ENCODE measurements at regions not wholly inside any gene's neighbourhood (a gene's known extent, or its start where the extent isn't known, plus 50 kb on each side); places are given as distances from the start of the nearest gene placed in this dataset.

DNA sequence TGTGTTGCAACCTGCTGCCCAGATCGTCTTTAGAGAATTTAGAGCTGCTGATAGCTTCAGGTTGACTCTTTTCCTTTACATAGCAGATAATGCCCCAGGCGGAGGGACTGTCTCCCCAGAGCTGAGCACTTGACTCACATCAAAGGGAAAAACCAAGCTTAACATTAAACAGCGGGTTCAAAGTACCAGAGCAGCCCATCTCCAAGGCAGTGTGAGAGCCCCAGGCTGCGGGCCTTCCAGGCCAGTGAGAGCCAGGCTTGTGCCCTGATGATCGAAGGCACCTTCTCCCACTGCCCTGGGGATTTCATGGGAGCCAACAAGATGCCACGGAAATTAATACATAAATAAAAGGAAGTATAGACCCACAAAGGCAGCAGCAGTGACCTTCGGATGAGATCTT lies 275.6 kb downstream of the XXYLT1 start:
- DNase-seq (ENCODE audit: low spot score), result no peak

DNA sequence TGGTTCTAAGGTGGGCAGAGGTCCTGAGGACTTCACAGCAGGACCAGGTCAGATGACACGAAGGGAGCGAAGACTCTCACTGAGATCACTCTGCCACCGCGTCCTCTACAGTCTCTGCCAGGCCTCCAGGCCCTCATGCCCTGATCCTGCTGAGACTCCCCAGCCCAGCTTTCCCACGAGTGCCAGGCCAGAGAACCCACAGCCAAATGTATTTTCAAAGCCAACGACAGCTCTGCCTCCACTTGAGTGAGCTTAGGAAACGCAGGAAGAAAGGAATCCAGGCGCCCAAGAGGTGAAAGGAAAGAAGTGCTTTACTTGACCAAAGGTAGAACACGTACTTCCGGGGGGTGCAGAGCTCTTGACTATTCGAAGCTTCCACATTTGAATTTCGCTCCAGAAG lies 275.0 kb downstream of the XXYLT1 start:
- no peak for DNase-seq (ENCODE audit: low spot score)

DNA sequence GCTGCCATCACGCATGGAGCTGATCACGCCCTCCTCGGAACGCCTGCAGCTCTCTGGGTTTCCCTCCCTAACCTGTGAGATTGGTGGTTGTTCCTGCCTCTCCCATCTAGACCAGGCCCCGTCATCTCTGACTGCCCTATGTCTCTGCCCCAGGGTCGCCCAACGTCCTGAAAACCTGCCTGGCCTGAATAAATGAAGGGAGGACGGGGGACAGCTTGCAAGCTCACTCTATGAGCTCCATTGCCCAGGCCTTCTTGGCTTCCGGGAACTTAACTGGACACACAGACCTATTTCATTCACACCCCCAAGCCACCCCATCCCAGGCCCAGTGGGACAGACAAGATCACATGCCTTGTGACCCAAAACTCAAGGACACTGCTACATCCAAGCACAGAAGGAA lies 274.2 kb downstream of the XXYLT1 start:
- no peak for DNase-seq (ENCODE audit: low spot score)

DNA sequence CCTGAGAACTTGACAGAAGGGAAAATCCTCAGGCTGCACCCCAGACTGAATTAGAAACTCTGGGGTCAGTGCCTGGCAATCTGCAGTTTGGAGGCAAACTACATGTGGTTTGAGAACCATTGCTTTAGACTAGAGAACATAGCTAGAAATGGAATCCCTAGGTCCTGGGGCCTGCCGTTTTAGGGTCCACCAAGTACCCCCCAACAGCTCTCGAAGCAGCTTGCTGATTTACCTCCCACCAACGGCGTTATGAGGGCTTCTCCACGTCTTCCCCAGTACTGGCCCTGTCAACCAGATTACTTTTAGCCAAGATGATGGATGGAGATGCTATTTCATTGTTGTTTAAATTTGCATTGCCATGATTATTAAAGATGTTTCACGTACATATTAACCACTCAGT lies 272.5 kb downstream of the XXYLT1 start:
- no peak for DNase-seq (ENCODE audit: low spot score)

DNA sequence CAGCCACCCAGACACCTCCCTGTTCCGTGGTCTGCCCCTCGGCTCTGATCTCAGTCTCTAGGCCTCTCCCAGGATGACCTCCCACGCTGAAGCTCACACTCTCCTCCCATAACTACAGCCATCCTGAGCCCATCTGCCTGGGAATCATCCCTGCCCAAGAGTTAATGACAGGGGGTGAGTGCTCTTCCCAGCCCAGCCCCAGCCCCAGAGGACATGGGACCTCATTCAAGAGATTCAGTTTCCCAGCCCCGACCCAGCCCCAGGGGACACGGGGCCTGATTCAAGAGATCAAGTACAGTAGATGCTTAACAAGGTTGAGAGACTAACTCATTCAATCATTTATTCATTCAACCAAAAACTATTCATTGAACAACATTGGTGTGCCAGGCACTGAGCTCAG lies 272.0 kb downstream of the XXYLT1 start:
- DNase-seq (ENCODE audit: low spot score), result no peak

DNA sequence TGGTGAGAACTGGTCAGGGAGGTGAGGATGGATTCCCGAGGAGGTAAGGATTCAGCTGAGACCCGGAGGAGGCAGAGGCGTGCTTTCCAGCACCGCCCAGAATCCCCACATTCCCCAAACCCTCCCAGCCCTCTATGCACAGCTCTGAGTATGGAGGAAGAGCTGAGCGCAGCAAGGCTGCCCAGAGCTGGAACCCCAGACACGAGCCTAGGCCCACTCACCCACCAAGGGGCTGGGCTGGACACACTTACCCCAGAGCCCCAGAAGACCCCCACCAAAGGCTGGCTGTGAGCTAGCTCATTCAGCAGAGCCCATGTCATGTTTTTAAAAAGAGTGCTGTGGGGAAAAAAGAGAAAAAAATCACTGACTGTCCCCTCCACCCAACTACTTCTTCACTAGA lies 271.5 kb downstream of the XXYLT1 start:
- DNase-seq (ENCODE audit: low spot score), result no peak

DNA sequence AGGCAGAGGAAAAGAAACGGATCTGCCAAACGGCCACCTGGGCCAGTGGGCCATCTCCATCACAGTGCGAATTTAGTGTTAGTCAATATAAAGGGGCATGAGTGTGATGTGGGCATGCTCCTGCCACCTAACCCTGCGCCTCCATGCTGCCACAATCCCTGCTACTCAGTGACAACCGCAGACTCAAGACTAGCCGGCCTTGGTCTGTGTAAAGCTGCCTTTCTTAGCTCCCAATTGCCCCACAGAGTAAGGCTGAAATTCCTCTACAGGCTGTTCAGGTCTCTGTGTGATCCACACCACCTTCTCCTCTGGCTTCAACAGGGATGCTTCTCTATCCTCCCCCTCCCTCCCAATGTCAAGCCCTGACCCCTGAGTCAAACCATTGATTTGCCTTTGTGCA lies 269.7 kb downstream of the XXYLT1 start:
- no peak for DNase-seq (ENCODE audit: low spot score)

DNA sequence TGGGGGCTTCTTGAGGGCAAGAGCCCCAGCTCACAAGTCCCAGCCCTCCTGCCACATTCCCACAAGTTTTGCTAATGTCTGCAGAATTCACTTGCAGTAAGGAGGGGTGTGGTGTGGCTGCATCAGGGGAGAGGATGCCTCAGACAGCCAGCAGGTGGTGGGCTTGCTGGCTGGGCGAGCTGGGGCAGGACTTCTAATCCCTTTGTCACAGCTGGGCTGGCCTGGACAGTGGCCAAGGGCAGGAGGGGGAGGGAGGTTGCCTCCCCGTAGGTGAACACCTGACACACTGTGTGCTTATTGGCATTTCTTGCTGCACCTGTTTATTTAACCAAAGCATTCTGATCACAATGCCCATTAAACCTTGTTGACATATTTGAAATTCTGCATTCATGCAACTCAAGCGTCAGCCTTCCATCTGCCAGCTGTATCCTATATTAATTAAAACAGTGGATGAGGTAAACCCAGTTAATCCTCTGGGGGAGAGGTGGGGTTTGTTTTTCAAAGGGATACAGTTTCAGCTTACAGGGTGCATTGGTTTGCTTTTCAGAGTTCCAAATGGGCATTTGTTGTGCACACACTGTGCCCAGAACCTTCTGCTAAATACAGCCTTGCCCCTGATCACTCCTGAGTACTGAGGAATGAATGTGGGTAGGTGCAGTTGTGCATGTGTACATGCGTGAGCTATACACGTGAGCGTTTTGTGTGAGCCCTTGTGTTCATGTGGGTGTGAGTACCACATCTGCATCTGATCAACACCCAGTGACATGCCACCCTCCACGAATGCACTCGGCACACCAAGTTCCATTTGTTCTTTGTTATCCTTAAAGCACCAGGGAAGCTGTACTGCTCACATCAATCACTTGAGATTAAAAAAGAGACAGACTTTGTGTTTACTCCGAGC lies 268.7 kb downstream of the XXYLT1 start:
- DNase-seq (ENCODE audit: low spot score), result peak; percentile 75

DNA sequence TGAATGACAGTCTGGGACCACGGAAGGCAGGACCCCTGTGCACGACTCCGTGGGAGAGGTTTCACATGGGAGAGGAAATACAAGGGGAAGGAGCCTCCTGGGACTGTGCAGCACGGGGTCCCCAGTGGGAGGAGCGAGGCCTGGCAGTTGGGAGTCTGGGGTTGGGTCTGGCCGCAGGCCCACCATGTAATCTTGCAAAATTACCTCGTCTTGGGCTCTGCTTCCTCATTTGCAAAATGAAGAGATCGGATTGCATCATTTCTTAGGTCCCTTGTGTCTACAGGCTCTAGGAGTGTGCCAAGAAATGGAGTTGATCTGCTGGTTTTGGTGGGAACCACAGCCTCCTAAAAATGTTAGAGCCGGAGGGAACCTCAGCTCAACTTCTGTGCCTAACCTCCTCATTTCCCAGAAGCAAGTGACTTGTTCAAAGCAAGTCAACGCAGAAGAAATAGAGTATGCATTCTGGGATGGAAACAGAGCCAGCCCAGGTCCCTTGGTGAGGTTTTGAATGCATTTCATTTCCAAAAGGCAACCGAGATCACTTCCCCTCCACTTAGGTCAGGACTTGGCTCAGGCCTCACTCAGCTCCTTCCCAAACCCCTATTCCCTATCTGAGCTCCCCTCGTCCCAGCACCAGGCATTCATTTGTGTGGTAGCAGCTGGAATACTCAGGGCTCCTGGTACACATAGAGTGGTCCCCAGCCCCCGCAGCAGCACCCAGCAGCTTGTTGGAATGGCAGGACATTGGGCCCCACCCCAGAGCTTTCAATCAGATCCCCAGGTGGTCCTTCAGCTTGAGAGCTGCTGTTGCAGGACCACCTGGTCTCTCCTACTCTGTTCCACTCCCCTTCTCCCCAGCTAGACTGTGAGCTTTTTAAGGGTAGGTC lies 267.7 kb downstream of the XXYLT1 start:
- DNase-seq (ENCODE audit: low spot score), result no peak

DNA sequence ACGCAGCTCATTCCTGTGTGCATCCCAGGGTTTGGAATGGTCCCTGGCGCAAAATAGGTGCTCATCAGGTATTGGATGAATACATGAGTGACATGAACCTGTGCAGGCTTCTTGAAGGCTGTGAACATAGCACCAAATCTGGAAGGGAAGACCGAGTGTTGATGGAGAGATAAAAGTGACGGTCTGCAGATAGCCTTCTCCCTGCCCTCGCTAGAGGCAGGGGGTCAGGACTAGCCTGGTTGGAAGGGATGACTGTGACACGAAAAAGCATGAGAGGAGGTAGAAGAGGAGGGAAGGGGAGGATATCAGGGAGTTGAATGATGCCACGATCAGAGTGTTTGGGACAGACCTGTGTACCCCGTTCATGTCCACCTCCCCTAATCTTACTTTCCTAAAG lies 267.1 kb downstream of the XXYLT1 start:
- DNase-seq (ENCODE audit: low spot score), result no peak

DNA sequence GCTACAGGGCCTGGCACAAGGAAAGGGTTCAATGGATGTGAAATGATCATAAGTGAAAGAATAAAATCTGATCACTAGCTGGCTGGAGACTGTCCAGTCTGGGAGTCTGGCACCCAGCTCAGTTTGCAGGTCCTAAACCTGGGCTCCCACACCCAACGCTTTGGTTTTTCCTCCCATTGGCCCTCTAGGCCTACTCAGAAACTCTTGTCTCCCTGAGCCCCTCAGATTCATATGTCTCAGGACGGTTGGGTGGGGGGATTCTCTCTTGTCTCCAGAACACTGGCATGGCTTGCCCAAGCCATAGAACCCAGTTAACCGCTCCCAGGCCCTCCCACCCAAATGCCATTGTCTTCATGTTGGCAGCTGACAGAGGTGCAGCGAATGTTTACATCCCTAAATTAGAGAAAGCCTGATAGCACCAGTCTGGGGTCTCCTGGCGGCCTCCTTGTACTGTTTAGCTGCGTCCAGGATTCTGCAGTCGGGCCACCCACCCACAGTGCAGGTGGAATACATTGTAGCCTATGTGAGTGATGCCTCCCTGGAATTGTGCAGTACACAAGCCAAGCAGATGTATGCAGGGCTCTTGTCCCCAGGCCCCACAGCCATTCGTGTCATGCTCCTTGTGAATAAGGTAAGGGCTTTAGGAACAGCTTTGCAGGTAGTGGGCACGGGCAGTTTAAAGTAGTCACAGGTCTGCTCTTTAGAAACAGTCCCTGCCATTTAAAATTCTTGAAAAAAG lies 266.3 kb downstream of the XXYLT1 start:
- no peak for DNase-seq (ENCODE audit: low spot score)

DNA sequence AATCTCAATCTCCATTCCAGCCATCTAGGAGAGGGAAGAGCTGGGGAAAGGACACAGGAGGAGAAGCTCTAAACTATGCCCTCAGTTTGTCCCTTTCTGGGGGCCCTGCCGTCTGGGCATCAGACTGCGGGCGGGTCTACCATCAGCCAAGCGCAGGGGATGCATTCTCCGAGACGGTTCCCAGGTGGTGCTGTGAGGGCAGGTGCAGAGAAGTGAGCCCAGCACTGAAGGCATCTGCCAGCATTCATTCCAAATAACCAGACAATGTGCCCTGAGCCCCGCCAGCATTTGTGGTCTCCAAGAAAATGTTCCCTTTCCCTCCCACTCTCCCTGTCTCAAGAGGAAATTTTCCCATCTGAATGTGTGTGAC lies 265.7 kb downstream of the XXYLT1 start:
- no peak for DNase-seq (ENCODE audit: low spot score)

DNA sequence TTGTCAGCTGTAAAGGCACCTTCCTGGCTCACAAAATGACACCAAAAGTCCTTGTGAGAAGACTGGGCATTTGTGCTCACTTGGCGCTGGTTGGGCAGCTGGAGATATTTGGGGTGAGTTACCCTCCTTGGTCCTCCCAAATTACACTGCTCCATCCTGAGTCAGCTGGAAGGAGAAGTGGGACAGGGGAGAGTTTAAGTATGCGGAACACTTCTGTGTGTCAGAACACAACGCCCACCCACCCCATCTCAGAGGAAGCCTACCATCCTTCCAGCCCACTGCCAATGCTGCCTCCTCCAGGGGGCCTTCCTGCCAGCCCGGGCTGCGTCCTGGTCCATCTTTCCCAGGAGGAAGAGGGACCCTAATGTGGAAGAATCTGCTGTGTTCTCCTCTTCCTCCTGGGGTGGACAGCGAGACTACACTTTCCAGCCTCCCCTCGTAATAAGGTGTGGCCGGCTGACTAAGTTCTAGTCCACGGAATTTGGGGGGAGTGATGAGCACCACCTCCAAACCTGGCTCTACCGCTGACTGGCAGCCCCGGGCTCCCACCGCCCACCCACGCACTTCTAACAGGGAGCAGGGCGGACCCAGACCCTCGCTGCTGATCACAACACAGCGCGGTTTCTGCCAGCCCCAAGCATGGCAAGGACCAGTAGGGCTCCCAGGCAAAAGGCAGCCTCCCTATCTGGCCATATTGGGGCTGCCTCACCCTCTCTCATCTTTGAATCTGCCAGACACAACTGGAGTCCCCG lies 265.0 kb downstream of the XXYLT1 start:
- DNase-seq (ENCODE audit: low spot score), result no peak

DNA sequence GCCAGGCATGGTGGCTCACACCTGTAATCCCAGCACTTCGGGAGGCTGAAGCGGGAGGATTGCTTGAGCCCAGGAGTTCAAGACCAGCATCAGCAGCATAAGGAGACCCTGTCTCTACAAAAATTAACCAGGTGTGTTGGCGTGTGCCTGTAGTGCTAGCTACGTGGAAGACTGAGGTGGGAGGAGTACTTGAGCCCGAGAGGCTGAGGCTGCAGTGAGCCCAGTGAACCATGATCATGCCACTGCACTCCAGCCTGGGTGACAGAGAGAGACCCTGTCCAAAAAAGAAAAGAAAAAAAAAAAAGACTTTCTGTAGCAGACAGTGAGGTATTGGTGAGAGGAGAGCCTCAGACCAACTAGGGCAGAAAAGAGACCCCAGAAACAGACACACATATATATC lies 263.8 kb downstream of the XXYLT1 start:
- no peak for DNase-seq (ENCODE audit: low spot score)

DNA sequence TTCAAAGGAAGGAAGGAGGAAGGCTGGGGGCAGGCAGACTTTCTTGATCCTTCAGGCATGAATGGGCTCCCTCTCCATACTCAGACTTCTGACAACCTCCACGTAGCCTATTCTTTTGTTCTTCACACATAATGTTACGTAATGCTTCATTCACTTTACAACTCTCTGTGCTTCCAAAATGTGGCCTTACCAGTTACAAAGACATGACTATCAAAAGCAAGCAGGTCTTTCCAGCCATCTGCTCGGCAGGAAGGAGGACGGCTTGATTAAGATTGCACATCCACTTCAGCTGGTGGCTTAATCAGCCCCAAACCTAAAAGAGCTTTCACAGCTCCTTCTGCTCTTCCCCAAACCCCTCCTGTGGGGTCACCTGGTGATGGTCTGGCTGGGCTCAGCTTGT lies 263.2 kb downstream of the XXYLT1 start:
- no peak for DNase-seq (ENCODE audit: low spot score)

DNA sequence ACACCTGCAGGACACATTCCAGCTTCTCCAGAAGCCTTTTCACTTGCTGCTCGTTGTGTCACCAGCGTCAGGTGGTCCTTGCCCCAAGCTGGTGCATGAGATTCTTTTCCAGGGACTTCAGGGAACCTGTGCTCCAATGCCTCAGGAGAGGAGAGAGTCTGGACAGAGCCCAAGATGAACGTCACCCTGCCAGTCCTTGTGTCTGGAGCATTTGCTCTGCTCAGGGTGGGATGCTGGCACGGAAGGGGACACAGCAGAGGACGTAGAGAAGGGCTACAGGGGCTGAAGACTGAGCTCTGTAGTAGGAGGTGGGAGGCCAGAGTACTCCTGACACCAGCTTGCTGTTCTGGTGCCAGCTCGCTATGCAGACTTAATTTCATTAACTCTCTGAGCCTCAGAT lies 262.1 kb downstream of the XXYLT1 start:
- no peak for DNase-seq (ENCODE audit: low spot score)

DNA sequence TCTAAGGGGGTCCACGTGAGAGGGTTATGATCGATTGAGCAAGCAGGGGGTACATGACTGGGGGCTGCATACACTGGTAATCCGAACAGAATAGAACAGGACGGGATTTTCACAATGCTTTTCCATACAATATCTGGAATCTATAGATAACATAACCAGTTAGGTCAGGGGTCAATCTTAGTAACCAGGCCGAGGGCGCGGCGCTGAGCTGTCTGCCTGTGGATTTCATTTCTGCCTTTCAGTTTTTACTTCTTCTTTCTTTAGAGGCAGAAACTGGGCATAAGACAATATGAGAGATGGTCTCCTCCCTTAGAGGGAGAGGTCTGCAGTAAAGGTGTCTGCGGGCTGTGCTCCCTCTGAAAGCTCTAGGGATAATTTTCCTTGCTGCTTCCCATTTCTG lies 261.3 kb downstream of the XXYLT1 start:
- no peak for DNase-seq (ENCODE audit: low spot score)

DNA sequence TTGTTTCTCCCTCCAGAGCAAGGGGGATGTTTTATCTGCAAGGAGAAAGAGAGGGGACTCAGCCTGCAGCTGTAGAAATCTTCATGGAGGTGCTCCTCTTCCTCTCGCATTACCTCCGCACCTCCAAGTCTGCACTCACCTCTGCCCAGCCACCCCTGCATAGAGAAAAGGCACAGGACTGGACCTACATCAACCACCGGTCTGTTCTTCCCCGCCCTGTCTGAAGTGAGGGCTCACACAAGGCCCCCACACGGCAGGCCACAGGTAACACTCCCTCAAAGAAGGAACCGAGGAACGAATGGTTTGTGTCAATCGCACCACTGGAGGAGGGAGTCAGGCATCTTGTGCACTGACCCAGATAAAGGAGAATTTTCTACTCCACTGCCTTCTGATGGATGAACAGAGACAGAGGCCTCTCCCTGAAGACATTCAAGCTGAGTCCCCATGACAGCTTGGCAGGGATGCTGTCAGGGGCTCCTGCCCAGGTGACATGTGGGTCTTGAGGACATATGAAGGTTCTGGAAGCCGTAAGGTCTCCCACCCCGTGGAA lies 260.3 kb downstream of the XXYLT1 start:
- DNase-seq (ENCODE audit: low spot score), result no peak

DNA sequence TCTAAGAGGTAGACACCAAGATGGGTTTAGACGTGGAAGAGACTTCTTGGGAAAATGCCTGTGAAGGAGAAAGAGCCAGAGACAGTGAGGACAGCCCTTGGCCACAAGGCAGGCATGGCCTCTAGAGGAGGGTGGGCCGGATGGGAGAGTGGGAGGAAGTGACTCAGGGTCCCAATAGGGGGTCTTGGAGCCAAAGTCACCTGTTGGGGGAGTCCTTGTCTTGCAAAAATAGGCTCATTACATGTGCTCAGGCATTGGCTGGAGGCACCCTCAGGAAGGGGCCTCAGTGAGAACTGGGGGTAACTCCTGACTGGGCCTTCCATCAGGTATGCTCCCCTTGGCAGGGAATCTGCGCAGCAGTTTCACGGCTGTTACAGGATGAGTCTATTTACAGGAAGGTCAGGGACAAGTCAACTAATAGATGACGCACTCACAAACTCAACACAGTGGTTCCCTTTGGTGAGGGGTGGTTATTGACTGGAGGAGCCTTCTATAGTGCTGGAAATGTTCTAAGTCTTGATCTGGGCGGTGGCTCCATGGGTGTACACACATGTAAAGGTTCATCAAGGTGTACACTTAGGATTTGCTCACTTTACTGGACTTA lies 259.6 kb downstream of the XXYLT1 start:
- no peak for DNase-seq (ENCODE audit: low spot score)

DNA sequence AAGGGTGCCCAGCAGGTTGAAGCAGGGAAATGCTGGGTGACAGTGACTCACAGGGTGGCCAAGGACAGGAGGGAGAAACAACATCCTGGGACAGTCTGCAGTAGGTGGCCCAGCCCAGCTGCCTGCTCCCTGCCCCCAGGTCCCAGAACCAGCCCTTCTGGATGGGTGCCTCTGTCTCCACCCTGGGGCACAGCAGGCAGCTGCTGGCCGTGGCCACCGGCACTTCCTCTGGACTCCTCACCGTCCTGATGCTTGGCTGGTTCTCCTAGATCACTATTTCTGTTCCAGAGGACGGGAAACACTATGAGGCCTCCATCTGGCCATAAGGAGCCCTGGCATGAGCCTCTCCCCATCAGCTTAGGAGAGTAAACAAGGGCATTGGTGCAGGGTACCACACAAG lies 258.9 kb downstream of the XXYLT1 start:
- DNase-seq (ENCODE audit: low spot score), result no peak

DNA sequence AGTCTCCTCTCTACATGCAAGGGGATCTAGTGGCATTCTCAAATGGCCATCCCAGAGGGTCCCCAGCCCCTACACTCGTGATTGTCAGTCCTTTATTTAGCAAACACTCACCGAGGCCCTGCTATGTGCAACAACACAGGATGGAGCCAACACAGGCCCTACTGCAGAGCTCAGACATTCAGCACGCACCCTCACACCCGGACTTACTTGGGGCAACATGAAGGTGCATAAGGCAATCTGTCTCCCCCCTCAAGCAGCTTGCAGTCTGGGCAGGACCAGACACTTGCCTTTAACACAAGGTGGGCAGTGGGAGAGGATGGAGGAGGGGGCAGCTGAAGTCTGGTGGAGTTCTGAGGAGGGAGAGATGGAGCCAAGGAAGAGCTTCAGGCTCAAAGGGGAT lies 258.4 kb downstream of the XXYLT1 start:
- no peak for DNase-seq (ENCODE audit: low spot score)
